HEK293 (cell line): ENCODE measurements at regions not wholly inside any gene's neighbourhood (a gene's known extent, or its start where the extent isn't known, plus 50 kb on each side); places are given as distances from the start of the nearest gene placed in this dataset.
A peak's percentile ranks its signal among the peaks of the same experiment; 100 is the strongest.

Experiments
- CTCF ChIA-PET: fragments of 350-600 bp; formaldehyde crosslinking; extraction: SDS; loops from one replicate; lab custom pipeline; 2021; ENCODE audit warnings: antibody characterized with exemption; lab: Yijun Ruan, JAX
- POLR2A ChIA-PET: fragments of 300-600 bp; formaldehyde crosslinking; extraction: SDS; loops from one replicate; lab custom pipeline; 2020; ENCODE audit warnings: antibody characterized with exemption, inconsistent platforms; lab: Yijun Ruan, JAX
- H3K27ac ChIP-seq: fragments of 200-500 bp; sonication (Bioruptor generic); 2 replicates; pipeline ENCODE4 v1.5.1; 2014; ENCODE audit warnings: low read depth, low read length, control low read depth, inconsistent platforms; ENCODE audit errors: extremely low read depth
- H3K36me3 ChIP-seq, 2 experiments: fragments of 200-500 bp in 1 of 2; sonication (Bioruptor generic) in 1 of 2; 1 replicate in 1 of 2; 2 replicates in 1 of 2; pipeline ENCODE4 v1.5.1; 2014 to 2017; ENCODE audit warnings: inconsistent platforms in 2 of 2, low read length in 2 of 2; ENCODE audit not compliant: control insufficient read depth in 2 of 2, insufficient read depth in 1 of 2
- H3K4me1 ChIP-seq: fragments of 200-500 bp; sonication (Bioruptor generic); 2 replicates; pipeline ENCODE4 v1.5.1; 2014; ENCODE audit warnings: mild to moderate bottlenecking, low read length, inconsistent platforms; ENCODE audit not compliant: control insufficient read depth, insufficient read depth
- H3K4me3 ChIP-seq: 2 replicates; pipeline ENCODE4 v1.5.1; 2011; ENCODE audit warnings: low read depth, mild to moderate bottlenecking, control low read depth, low read length, moderate library complexity
- H3K9me3 ChIP-seq: fragments of 200-500 bp; sonication (Bioruptor generic); 2 replicates; pipeline ENCODE4 v1.5.1; 2014; ENCODE audit warnings: low read depth, low read length, inconsistent platforms; ENCODE audit not compliant: control insufficient read depth, insufficient read depth
- EGR2 ChIP-seq: fragments of 450-650 bp; formaldehyde crosslinking; IDR thresholded peaks from 2 replicates; pipeline ENCODE4 v1.5.1; 2016; ENCODE audit warnings: low read depth, missing biosample characterization, missing genetic modification characterization
- GLIS1 ChIP-seq: fragments of 450-650 bp; formaldehyde crosslinking; IDR thresholded peaks from 2 replicates; pipeline ENCODE4 v1.5.1; 2016; ENCODE audit warnings: missing biosample characterization, missing genetic modification characterization
- GLIS2 ChIP-seq: fragments of 450-650 bp; formaldehyde crosslinking; IDR thresholded peaks from 2 replicates; pipeline ENCODE4 v1.5.1; 2016; ENCODE audit warnings: missing biosample characterization, missing genetic modification characterization
- KLF16 ChIP-seq: fragments of 450-650 bp; formaldehyde crosslinking; IDR thresholded peaks from 2 replicates; pipeline ENCODE4 v1.5.1; 2017; ENCODE audit warnings: missing biosample characterization, missing genetic modification characterization
- KLF17 ChIP-seq: fragments of 450-650 bp; formaldehyde crosslinking; IDR thresholded peaks from 2 replicates; pipeline ENCODE4 v1.5.1; 2016; ENCODE audit warnings: missing biosample characterization, missing genetic modification characterization
- PATZ1 ChIP-seq: fragments of 450-650 bp; formaldehyde crosslinking; IDR thresholded peaks from 2 replicates; pipeline ENCODE4 v1.5.1; 2016; ENCODE audit warnings: missing biosample characterization, missing genetic modification characterization
- PBX3 ChIP-seq: sonication (generic); formaldehyde crosslinking; IDR thresholded peaks from 2 replicates; pipeline ENCODE4 v1.8.1; 2022; ENCODE audit warnings: mild to moderate bottlenecking, moderate library complexity, missing genetic modification reagents
- WT1 ChIP-seq: fragments of 450-650 bp; formaldehyde crosslinking; IDR thresholded peaks from 2 replicates; pipeline ENCODE4 v1.5.1; 2016; ENCODE audit warnings: missing biosample characterization, missing genetic modification characterization
- ZBTB1 ChIP-seq: fragments of 450-650 bp; formaldehyde crosslinking; IDR thresholded peaks from 2 replicates; pipeline ENCODE4 v1.5.1; 2016; ENCODE audit warnings: missing biosample characterization, missing genetic modification characterization
- ZBTB44 ChIP-seq: fragments of 450-650 bp; IDR thresholded peaks from 2 replicates; pipeline ENCODE4 v1.5.1; 2018; ENCODE audit warnings: missing biosample characterization, mild to moderate bottlenecking, missing genetic modification characterization
- ZEB2 ChIP-seq: fragments of 450-650 bp; formaldehyde crosslinking; IDR thresholded peaks from 2 replicates; pipeline ENCODE4 v1.5.1; 2016; ENCODE audit warnings: missing biosample characterization, missing genetic modification characterization
- ZFHX2 ChIP-seq: fragments of 450-650 bp; formaldehyde crosslinking; conservative IDR thresholded peaks from 2 replicates; pipeline ENCODE4 v1.5.1; 2016; ENCODE audit warnings: missing biosample characterization, missing genetic modification characterization
- ZNF114 ChIP-seq: fragments of 450-650 bp; formaldehyde crosslinking; IDR thresholded peaks from 2 replicates; pipeline ENCODE4 v1.5.0; 2017; ENCODE audit warnings: missing biosample characterization, missing genetic modification characterization
- ZNF157 ChIP-seq: fragments of 450-650 bp; formaldehyde crosslinking; IDR thresholded peaks from 2 replicates; pipeline ENCODE4 v1.5.1; 2016; ENCODE audit warnings: missing biosample characterization, missing genetic modification characterization
- ZNF16 ChIP-seq: fragments of 450-650 bp; formaldehyde crosslinking; IDR thresholded peaks from 2 replicates; pipeline ENCODE4 v1.5.1; 2016; ENCODE audit warnings: low read depth, missing biosample characterization, missing genetic modification characterization
- ZNF223 ChIP-seq: fragments of 450-650 bp; formaldehyde crosslinking; IDR thresholded peaks from 2 replicates; pipeline ENCODE4 v1.5.1; 2016; ENCODE audit warnings: missing biosample characterization, missing genetic modification characterization
- ZNF324 ChIP-seq: fragments of 450-650 bp; formaldehyde crosslinking; IDR thresholded peaks from 2 replicates; pipeline ENCODE4 v1.5.1; 2016; ENCODE audit warnings: missing biosample characterization, missing genetic modification characterization
- ZNF366 ChIP-seq: fragments of 450-650 bp; formaldehyde crosslinking; conservative IDR thresholded peaks from 2 replicates; pipeline ENCODE4 v1.5.1; 2016; ENCODE audit warnings: missing biosample characterization, missing genetic modification characterization
- ZNF398 ChIP-seq: fragments of 450-650 bp; formaldehyde crosslinking; IDR thresholded peaks from 2 replicates; pipeline ENCODE4 v1.5.1; 2017; ENCODE audit warnings: missing biosample characterization, missing genetic modification characterization
- ZNF571 ChIP-seq: fragments of 450-650 bp; formaldehyde crosslinking; IDR thresholded peaks from 2 replicates; pipeline ENCODE4 v1.5.0; 2017; ENCODE audit warnings: missing biosample characterization, missing genetic modification characterization
- ZNF645 ChIP-seq: fragments of 450-650 bp; formaldehyde crosslinking; IDR thresholded peaks from 2 replicates; pipeline ENCODE4; 2016; ENCODE audit warnings: missing biosample characterization, missing genetic modification characterization
- ZNF670 ChIP-seq: fragments of 450-650 bp; formaldehyde crosslinking; IDR thresholded peaks from 2 replicates; pipeline ENCODE4 v1.5.1; 2016; ENCODE audit warnings: missing biosample characterization, missing genetic modification characterization, low read depth
- ZSCAN30 ChIP-seq: fragments of 450-650 bp; IDR thresholded peaks from 2 replicates; pipeline ENCODE4 v1.5.1; 2018; ENCODE audit warnings: missing biosample characterization, mild to moderate bottlenecking, missing genetic modification characterization, moderate library complexity

GRCh38 chr1:201647722-201648065, 108.8 kb downstream of the NAV1 start:
- POLR2A ChIA-PET, result no interaction called here
- no peaks in the 10 kb centered on the region for H3K9me3 ChIP-seq
- peak; percentile 76 for TF ChIP-seq ZNF398 (tag by site-specific recombination)
- TF ChIP-seq GLIS1 (tag by site-specific recombination), result peak; percentile 21; the same call in 1 of the 2 replicates
- peak; percentile 86; the same call in 1 of the 2 replicates for TF ChIP-seq ZNF223 (tag by site-specific recombination)
- no peak for TF ChIP-seq ZSCAN30
- peak; percentile 63 for TF ChIP-seq ZFHX2
- peak; percentile 25; the same call in 1 of the 2 replicates for TF ChIP-seq KLF17 (tag by site-specific recombination)
- TF ChIP-seq EGR2 (tag by site-specific recombination), result peak; percentile 58; the same call in 1 of the 2 replicates
- no peak for TF ChIP-seq ZNF571 (tag by site-specific recombination)
- TF ChIP-seq WT1 (tag by site-specific recombination), result 0 out of 2 replicates have a peak, but pooled peaks have one; percentile 12
- no peak for TF ChIP-seq ZNF16
- no peak overlapping the region for H3K27ac ChIP-seq
- H3K36me3 ChIP-seq, result no peaks in the 10 kb centered on the region
- peak overlapping the region; percentile 37 for H3K4me3 ChIP-seq
- CTCF ChIA-PET, result interaction anchor here (0.6 kb wide), 1 partner anchor 25 kb away, joined by 3 read pairs; no protein-coding TSS in a partner anchor
- no peaks in the 10 kb centered on the region for H3K4me1 ChIP-seq

GRCh38 chr1:201648066-201648906, 109.4 kb downstream of the NAV1 start:
- Histone ChIP-seq H3K36me3 (no peaks in the 10 kb centered on the region), H3K27ac (peak overlapping the region; percentile 44; the same call in 1 of the 2 replicates), H3K4me3 (peak overlapping the region; percentile 37), H3K9me3 (no peaks in the 10 kb centered on the region), H3K4me1 (no peaks in the 10 kb centered on the region)
- ChIA-PET CTCF (interaction anchor here (0.6 to 1.7 kb wide), 5 partner anchors 10 to 136 kb away, joined by 3 to 8 read pairs (median 4); no protein-coding TSS in a partner anchor), POLR2A (interaction anchor here (0.6 kb wide), 1 partner anchor 18 kb away, joined by 3 read pairs; no protein-coding TSS in a partner anchor)
- TF ChIP-seq ZNF670 (tag by site-specific recombination), result no peak
- TF ChIP-seq PATZ1 (tag by site-specific recombination), result peak; percentile 58
- TF ChIP-seq ZNF114 (tag by site-specific recombination), result no peak
- no peak for TF ChIP-seq ZEB2
- TF ChIP-seq ZBTB44 (tag by site-specific recombination), result peak; percentile 58
- TF ChIP-seq GLIS2 (tag by site-specific recombination), result peak; percentile 50; the same call in 1 of the 2 replicates
- TF ChIP-seq ZNF366 (tag by site-specific recombination), result 0 out of 2 replicates have a peak, but pooled peaks have one; percentile 31
- TF ChIP-seq ZNF157 (tag by site-specific recombination), result no peak
- TF ChIP-seq KLF16 (tag by site-specific recombination), result 0 out of 2 replicates have a peak, but pooled peaks have one; percentile 56
- no peak for TF ChIP-seq ZBTB1 (tag by site-specific recombination)
- TF ChIP-seq ZNF645 (tag by site-specific recombination), result no peak
- TF ChIP-seq ZNF324 (tag by site-specific recombination), result no peak
- 0 out of 2 replicates have a peak, but pooled peaks have one; percentile 29 for TF ChIP-seq PBX3 (CRISPR knock-in tag)
